Smooth muscle cell (in vitro differentiated cells): ENCODE measurements at regions not wholly inside any gene's neighbourhood (a gene's known extent, or its start where the extent isn't known, plus 50 kb on each side); places are given as distances from the start of the nearest gene placed in this dataset.

Experiments used
- DNase-seq: peaks from one replicate; lab custom pipeline; 2025; ENCODE audit not compliant: unreplicated experiment; lab: John Stamatoyannopoulos, UW
- H2AFZ ChIP-seq: fragments of 200-600 bp; sonication (generic); 2 replicates; pipeline ENCODE4 v1.6.0; 2016; ENCODE audit warnings: antibody characterized with exemption, low read depth, mild to moderate bottlenecking
- H3F3A ChIP-seq: fragments of 200-600 bp; sonication (generic); 2 replicates; pipeline ENCODE4 v1.6.0; 2017; ENCODE audit warnings: antibody characterized with exemption, low read depth
- H3K27ac ChIP-seq: fragments of 200-600 bp; sonication (generic); 2 replicates; pipeline ENCODE4 v1.5.1; 2016; ENCODE audit warnings: low read depth, mild to moderate bottlenecking
- H3K27me3 ChIP-seq: fragments of 200-600 bp; sonication (generic); 2 replicates; pipeline ENCODE4 v1.6.1; 2016; ENCODE audit warnings: low read depth, mild to moderate bottlenecking
- H3K36me3 ChIP-seq: fragments of 200-600 bp; sonication (generic); 2 replicates; pipeline ENCODE4 v1.5.1; 2016; ENCODE audit warnings: low read depth
- H3K4me1 ChIP-seq: fragments of 200-600 bp; sonication (generic); 2 replicates; pipeline ENCODE4 v1.5.1; 2016; ENCODE audit warnings: low read depth
- H3K4me2 ChIP-seq: fragments of 200-600 bp; sonication (generic); 2 replicates; pipeline ENCODE4 v1.6.0; 2016; ENCODE audit warnings: mild to moderate bottlenecking
- H3K4me3 ChIP-seq: fragments of 200-600 bp; sonication (generic); 2 replicates; pipeline ENCODE4 v1.5.1; 2016; ENCODE audit warnings: mild to moderate bottlenecking
- H3K79me2 ChIP-seq: fragments of 200-600 bp; sonication (generic); 2 replicates; pipeline ENCODE4 v1.6.0; 2016; ENCODE audit warnings: low read depth, mild to moderate bottlenecking
- H3K9ac ChIP-seq: fragments of 200-600 bp; sonication (generic); 2 replicates; pipeline ENCODE4 v1.6.0; 2016; ENCODE audit warnings: low read depth
- H3K9me3 ChIP-seq: fragments of 200-600 bp; sonication (generic); replicated peaks from 2 replicates; pipeline ENCODE4 v1.5.1; 2016; ENCODE audit warnings: low read depth
- H4K20me1 ChIP-seq: fragments of 200-600 bp; sonication (generic); 2 replicates; pipeline ENCODE4 v1.6.0; 2016; ENCODE audit warnings: low read depth
- whole genome bisulfite sequencing: methylation state at CpG from one replicate; pipeline ENCODE4 v1.1.7; 2016; ENCODE audit warnings: low lambda C conversion rate; 5-methylcytosine and 5-hydroxymethylcytosine counted together
- TF ChIP-seq, protein P1 (sequence below): fragments of 200-600 bp; sonication (generic); IDR thresholded peaks from 2 replicates; pipeline ENCODE4 v1.5.1; 2017; ENCODE audit warnings: borderline replicate concordance, mild to moderate bottlenecking, antibody characterized with exemption; ENCODE audit not compliant: insufficient read depth, poor library complexity, severe bottlenecking

DNA sequence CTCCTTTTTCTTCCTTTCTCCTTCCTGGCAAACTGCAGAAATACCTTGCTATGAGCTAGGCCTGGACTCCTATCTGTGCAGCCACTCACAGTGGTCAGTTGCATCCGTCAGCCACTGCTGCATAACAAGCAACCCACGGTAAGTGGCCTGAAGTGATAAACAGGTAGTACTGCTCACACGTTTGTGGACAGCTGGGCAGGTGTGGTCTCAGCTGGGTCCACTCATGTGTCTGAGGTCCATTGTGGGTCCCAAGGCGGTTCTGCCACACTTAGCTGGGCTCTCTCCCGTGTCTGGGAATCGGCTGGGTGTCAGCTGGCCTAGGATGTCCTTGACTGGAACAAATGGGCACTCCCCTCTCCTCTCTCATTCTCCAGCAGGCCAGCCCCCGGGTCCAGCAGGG lies 109.3 kb downstream of the BRD1 start:
- Histone ChIP-seq H3F3A (no peaks in the 10 kb centered on the region), H3K27me3 (peaks cover 11% of the 10 kb centered on the region), H3K9me3 (no peaks in the 10 kb centered on the region), H3K9ac (no peak overlapping the region), H3K36me3 (no peaks in the 10 kb centered on the region), H3K4me2 (no peak overlapping the region), H3K79me2 (no peaks in the 10 kb centered on the region), H3K4me1 (no peaks in the 10 kb centered on the region), H4K20me1 (no peaks in the 10 kb centered on the region), H3K4me3 (no peak overlapping the region), H3K27ac (no peak overlapping the region), H2AFZ (no peak overlapping the region)
- DNase-seq, result no peak
- TF ChIP-seq, protein P1, sequence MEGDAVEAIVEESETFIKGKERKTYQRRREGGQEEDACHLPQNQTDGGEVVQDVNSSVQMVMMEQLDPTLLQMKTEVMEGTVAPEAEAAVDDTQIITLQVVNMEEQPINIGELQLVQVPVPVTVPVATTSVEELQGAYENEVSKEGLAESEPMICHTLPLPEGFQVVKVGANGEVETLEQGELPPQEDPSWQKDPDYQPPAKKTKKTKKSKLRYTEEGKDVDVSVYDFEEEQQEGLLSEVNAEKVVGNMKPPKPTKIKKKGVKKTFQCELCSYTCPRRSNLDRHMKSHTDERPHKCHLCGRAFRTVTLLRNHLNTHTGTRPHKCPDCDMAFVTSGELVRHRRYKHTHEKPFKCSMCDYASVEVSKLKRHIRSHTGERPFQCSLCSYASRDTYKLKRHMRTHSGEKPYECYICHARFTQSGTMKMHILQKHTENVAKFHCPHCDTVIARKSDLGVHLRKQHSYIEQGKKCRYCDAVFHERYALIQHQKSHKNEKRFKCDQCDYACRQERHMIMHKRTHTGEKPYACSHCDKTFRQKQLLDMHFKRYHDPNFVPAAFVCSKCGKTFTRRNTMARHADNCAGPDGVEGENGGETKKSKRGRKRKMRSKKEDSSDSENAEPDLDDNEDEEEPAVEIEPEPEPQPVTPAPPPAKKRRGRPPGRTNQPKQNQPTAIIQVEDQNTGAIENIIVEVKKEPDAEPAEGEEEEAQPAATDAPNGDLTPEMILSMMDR, result no peak
- 92% methylated on average over 7 of the region's 7 CpGs for WGBS

DNA sequence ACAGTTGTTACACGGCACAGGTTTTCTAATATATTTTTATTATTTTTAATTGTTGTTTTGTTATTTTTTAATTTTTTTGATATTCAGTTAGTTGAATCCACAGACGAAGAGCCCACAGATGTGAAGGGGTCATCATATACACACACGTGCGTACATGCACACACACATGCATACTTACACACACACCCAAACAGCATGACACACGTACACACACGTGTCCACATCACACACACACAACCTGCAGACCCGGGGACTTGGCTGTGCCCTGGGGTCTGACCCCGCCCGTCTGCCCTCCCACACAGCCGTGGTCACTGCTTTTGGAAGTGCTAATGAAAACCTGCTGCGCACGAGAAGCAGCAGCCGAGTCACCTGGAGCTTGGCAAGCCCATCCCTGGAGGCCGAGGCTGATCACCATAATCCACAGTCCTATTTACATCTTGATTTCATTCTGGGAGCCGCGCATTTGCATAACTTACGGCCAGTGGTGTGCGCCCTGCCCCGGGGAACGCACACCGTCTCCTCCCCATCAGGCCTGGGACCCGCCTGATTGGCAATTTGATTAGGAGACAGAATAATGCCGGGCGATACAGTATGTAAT lies 110.3 kb downstream of the BRD1 start:
- TF ChIP-seq, protein P1, result no peak
- 68% methylated on average over 24 of the region's 24 CpGs for WGBS

DNA sequence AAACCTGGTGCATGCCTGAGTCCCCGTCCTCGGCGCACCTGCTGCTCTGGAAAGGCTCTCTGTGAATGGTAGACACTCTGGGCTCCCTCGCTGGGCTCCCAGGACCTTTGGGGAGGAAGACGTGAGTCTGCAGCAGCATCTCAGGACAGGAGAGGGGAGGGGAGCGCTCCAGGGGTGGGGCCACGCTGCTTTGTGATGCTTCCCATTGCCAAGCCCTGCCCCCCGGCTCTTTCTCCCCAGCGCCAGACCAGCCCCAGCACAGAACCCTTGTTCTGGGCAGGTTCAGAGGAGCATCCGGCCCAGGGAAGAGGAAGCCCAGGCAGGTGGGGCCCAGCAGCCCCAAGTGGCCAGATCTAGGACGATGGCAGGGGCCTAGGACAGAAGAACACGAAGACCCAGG lies 111.2 kb downstream of the BRD1 start:
- Histone ChIP-seq H3K27me3 (peaks cover 7% of the 10 kb centered on the region), H3K36me3 (no peaks in the 10 kb centered on the region)
- WGBS, result 65% methylated on average over 12 of the region's 12 CpGs

More for the DNA sequence above, 110.3 kb downstream of the BRD1 start:
- no peak overlapping the region for H2AFZ ChIP-seq
- no peak overlapping the region for H3K9ac ChIP-seq
- no peaks in the 10 kb centered on the region for H3K9me3 ChIP-seq
- no peaks in the 10 kb centered on the region for H3K36me3 ChIP-seq
- no peak overlapping the region for H3K4me3 ChIP-seq
- H3K27me3 ChIP-seq, result peaks cover 8% of the 10 kb centered on the region
- no peaks in the 10 kb centered on the region for H3K4me1 ChIP-seq
- no peak overlapping the region for H3K4me2 ChIP-seq
- H3K27ac ChIP-seq, result no peak overlapping the region
- no peak for DNase-seq
- H3F3A ChIP-seq, result no peaks in the 10 kb centered on the region
- H4K20me1 ChIP-seq, result no peaks in the 10 kb centered on the region
- H3K79me2 ChIP-seq, result no peaks in the 10 kb centered on the region

More for the DNA sequence above, 111.2 kb downstream of the BRD1 start:
- DNase-seq, result no peak
- TF ChIP-seq, protein P1, result no peak
- Histone ChIP-seq H3K79me2 (no peaks in the 10 kb centered on the region), H2AFZ (no peak overlapping the region), H3K4me3 (no peak overlapping the region), H3K27ac (no peak overlapping the region), H4K20me1 (no peaks in the 10 kb centered on the region), H3K4me2 (no peak overlapping the region), H3K9me3 (no peaks in the 10 kb centered on the region), H3K9ac (no peak overlapping the region), H3F3A (no peaks in the 10 kb centered on the region), H3K4me1 (no peaks in the 10 kb centered on the region)
